SK-N-SH (cell line): ENCODE measurements at regions not wholly inside any gene's neighbourhood (a gene's known extent, or its start where the extent isn't known, plus 50 kb on each side); places are given as distances from the start of the nearest gene placed in this dataset.

Experiments used
- CTCF ChIA-PET: fragments of 300-600, 350-600 bp; formaldehyde crosslinking; extraction: SDS; loops from one replicate; lab custom pipeline; 2021; lab: Yijun Ruan, JAX
- POLR2A ChIA-PET: fragments of 350-600 bp; sonication (Branson Sonifier 250); formaldehyde crosslinking; extraction: SDS; loops from one replicate; lab custom pipeline; 2020; ENCODE audit warnings: antibody characterized with exemption, inconsistent platforms; lab: Yijun Ruan, JAX
- DNase-seq: peaks from one replicate; pipeline ENCODE4 v3.0.0; 2012
- H2AFZ ChIP-seq: fragments of 200-600 bp; sonication (generic); 2 replicates; pipeline ENCODE4 v1.8.1; 2016; ENCODE audit warnings: antibody characterized with exemption, mild to moderate bottlenecking, low read depth
- H3F3A ChIP-seq: fragments of 200-600 bp; sonication (generic); replicated peaks from 2 replicates; pipeline ENCODE3; 2016; ENCODE audit warnings: antibody characterized with exemption, mild to moderate bottlenecking; ENCODE audit not compliant: insufficient read depth
- H3K27ac ChIP-seq, 2 experiments: fragments of 200-500 bp in 1 of 2; fragments of 200-600 bp in 1 of 2; sonication (Bioruptor generic) in 1 of 2; sonication (generic), shearing (Covaris generic) in 1 of 2; 2 replicates each; pipeline versions ENCODE4 v1.5.1 to v1.6.1; 2014 to 2016; ENCODE audit warnings: low read depth in 2 of 2, inconsistent platforms in 1 of 2, low read length in 1 of 2, mild to moderate bottlenecking in 1 of 2, mixed read lengths in 1 of 2
- H3K27me3 ChIP-seq: fragments of 200-600 bp; sonication (generic), shearing (Covaris generic); 2 replicates; pipeline ENCODE4 v1.6.1; 2016; ENCODE audit warnings: mixed run types; ENCODE audit not compliant: insufficient read depth
- H3K36me3 ChIP-seq, 2 experiments: fragments of 200-500 bp in 1 of 2; fragments of 200-600 bp in 1 of 2; sonication (Bioruptor generic) in 1 of 2; sonication (generic) in 1 of 2; replicated peaks in 1 of 2; 2 replicates each; pipeline versions ENCODE3 to v1.5.1; 2014 to 2016; ENCODE audit warnings: low read length in 1 of 2, mild to moderate bottlenecking in 1 of 2; ENCODE audit not compliant: insufficient read depth in 2 of 2, control insufficient read depth in 1 of 2
- H3K4me1 ChIP-seq, 2 experiments: fragments of 200-500 bp in 1 of 2; fragments of 200-600 bp in 1 of 2; sonication (Bioruptor generic) in 1 of 2; sonication (generic), shearing (Covaris generic) in 1 of 2; 2 replicates each; pipeline versions ENCODE4 v1.5.1 to v1.6.1; 2014 to 2016; ENCODE audit warnings: low read depth in 1 of 2, low read length in 1 of 2, mixed run types in 1 of 2; ENCODE audit not compliant: insufficient read depth in 2 of 2, control insufficient read depth in 1 of 2
- H3K4me2 ChIP-seq: fragments of 200-600 bp; sonication (generic), shearing (Covaris generic); 2 replicates; pipeline ENCODE4 v1.6.1; 2017; ENCODE audit warnings: mixed run types
- H3K4me3 ChIP-seq, 2 experiments: fragments of 200-500 bp in 1 of 2; fragments of 200-600 bp in 1 of 2; sonication (Bioruptor generic) in 1 of 2; sonication (generic), shearing (Covaris generic) in 1 of 2; 2 replicates each; pipeline versions ENCODE4 v1.5.1 to v1.8.1; 2014 to 2016; ENCODE audit warnings: low read depth in 2 of 2, inconsistent platforms in 1 of 2, low read length in 1 of 2, mild to moderate bottlenecking in 1 of 2, mixed read lengths in 1 of 2, moderate library complexity in 1 of 2
- H3K79me2 ChIP-seq: fragments of 200-600 bp; sonication (generic); 2 replicates; pipeline ENCODE4 v1.8.1; 2017; ENCODE audit warnings: mild to moderate bottlenecking; ENCODE audit not compliant: insufficient read depth
- H3K9ac ChIP-seq: fragments of 200-600 bp; sonication (generic); 2 replicates; pipeline ENCODE4 v1.6.1; 2017; ENCODE audit warnings: mixed run types
- H3K9me2 ChIP-seq: fragments of 200-600 bp; sonication (generic); 2 replicates; pipeline ENCODE4 v1.6.1; 2017; ENCODE audit warnings: mixed run types
- H3K9me3 ChIP-seq: fragments of 200-600 bp; sonication (generic); 2 replicates; pipeline ENCODE4 v1.6.1; 2017; ENCODE audit warnings: mixed run types, mild to moderate bottlenecking, moderate library complexity
- H4K20me1 ChIP-seq: fragments of 200-600 bp; sonication (generic); 2 replicates; pipeline ENCODE4 v1.6.1; 2017; ENCODE audit warnings: mild to moderate bottlenecking, mixed run types; ENCODE audit not compliant: insufficient read depth
- CTCF ChIP-seq: fragments of 200-600 bp; sonication (generic); IDR thresholded peaks from 2 replicates; pipeline ENCODE4 v1.6.1; 2017; ENCODE audit warnings: antibody characterized with exemption, mild to moderate bottlenecking, moderate library complexity
- ELF1 ChIP-seq: IDR thresholded peaks from 2 replicates; pipeline ENCODE4 v1.4.0; 2012
- EP300 ChIP-seq, 2 experiments: IDR thresholded peaks; 2 replicates each; pipeline versions ENCODE4 v1.4.0 to v1.6.1; 2012; ENCODE audit warnings: borderline replicate concordance in 1 of 2, low read depth in 1 of 2, low read length in 1 of 2
- EZH2phosphoT487 ChIP-seq: fragments of 200-600 bp; sonication (generic); IDR thresholded peaks from 2 replicates; pipeline ENCODE4 v1.6.1; 2017; ENCODE audit warnings: low read depth, mixed run types, mild to moderate bottlenecking, antibody characterized with exemption, moderate library complexity, borderline replicate concordance
- FOSL2 ChIP-seq: IDR thresholded peaks from 2 replicates; pipeline ENCODE4 v1.4.0; 2012; ENCODE audit warnings: low read depth, mild to moderate bottlenecking, moderate library complexity, borderline replicate concordance
- FOXJ3 ChIP-seq: sonication (generic); formaldehyde crosslinking; IDR thresholded peaks from 2 replicates; pipeline ENCODE4 v1.5.1; 2020; ENCODE audit warnings: mild to moderate bottlenecking, missing genetic modification reagents
- GABPA ChIP-seq: IDR thresholded peaks from 2 replicates; pipeline ENCODE4 v1.4.0; 2012; ENCODE audit warnings: low read depth, mild to moderate bottlenecking
- MAX ChIP-seq: IDR thresholded peaks from 2 replicates; pipeline ENCODE4 v1.4.0; 2012; ENCODE audit warnings: low read depth
- MXI1 ChIP-seq: IDR thresholded peaks from 2 replicates; pipeline ENCODE4 v1.6.1; 2012; ENCODE audit warnings: mild to moderate bottlenecking, low read depth, low read length, improper control_type of control experiment
- NFIC ChIP-seq: IDR thresholded peaks from 2 replicates; pipeline ENCODE4 v1.4.0; 2012; ENCODE audit warnings: borderline replicate concordance
- NRF1 ChIP-seq: IDR thresholded peaks from 2 replicates; pipeline ENCODE4 v1.6.1; 2012; ENCODE audit warnings: low read depth, mild to moderate bottlenecking, low read length
- POLR2AphosphoS5 ChIP-seq: IDR thresholded peaks from 2 replicates; pipeline ENCODE4 v1.6.1; 2012; ENCODE audit warnings: low read depth, low read length
- RAD21 ChIP-seq: IDR thresholded peaks from 2 replicates; pipeline ENCODE4 v1.6.1; 2012; ENCODE audit warnings: mild to moderate bottlenecking, low read length
- RFX5 ChIP-seq: IDR thresholded peaks from 2 replicates; pipeline ENCODE4 v1.6.1; 2012; ENCODE audit warnings: mild to moderate bottlenecking, improper control_type of control experiment, low read length
- RXRA ChIP-seq: IDR thresholded peaks from 2 replicates; pipeline ENCODE4 v1.4.0; 2012; ENCODE audit warnings: low read depth, mild to moderate bottlenecking, borderline replicate concordance
- SIN3A ChIP-seq: IDR thresholded peaks from 2 replicates; pipeline ENCODE4 v1.6.1; 2012; ENCODE audit warnings: low read depth, mild to moderate bottlenecking, low read length, moderate library complexity, borderline replicate concordance
- TAF1 ChIP-seq: IDR thresholded peaks from 2 replicates; pipeline ENCODE4 v1.6.1; 2012; ENCODE audit warnings: low read depth, mild to moderate bottlenecking, low read length, moderate library complexity, borderline replicate concordance
- TCF12 ChIP-seq: IDR thresholded peaks from 2 replicates; pipeline ENCODE4 v1.4.0; 2012
- TEAD4 ChIP-seq: IDR thresholded peaks from 2 replicates; pipeline ENCODE4 v1.4.0; 2012; ENCODE audit warnings: mild to moderate bottlenecking, borderline replicate concordance; ENCODE audit not compliant: insufficient read depth
- YY1 ChIP-seq: IDR thresholded peaks from 2 replicates; pipeline ENCODE4 v1.4.0; 2012; ENCODE audit warnings: low read depth, mild to moderate bottlenecking
- WGBS: methylation state at CpG from one replicate; pipeline ENCODE4 v1.1.6; 2017; ENCODE audit warnings: low lambda C conversion rate; 5-methylcytosine and 5-hydroxymethylcytosine counted together
- TF ChIP-seq, protein P1 (sequence below): IDR thresholded peaks from 2 replicates; pipeline ENCODE4 v1.6.1; 2012; ENCODE audit warnings: mild to moderate bottlenecking, low read depth, low read length, moderate library complexity
- TF ChIP-seq, protein P2 (sequence below): fragments of 150-350 bp; IDR thresholded peaks from 2 replicates; pipeline ENCODE4 v1.6.1; 2016; ENCODE audit warnings: mild to moderate bottlenecking, low read depth, low read length

DNA sequence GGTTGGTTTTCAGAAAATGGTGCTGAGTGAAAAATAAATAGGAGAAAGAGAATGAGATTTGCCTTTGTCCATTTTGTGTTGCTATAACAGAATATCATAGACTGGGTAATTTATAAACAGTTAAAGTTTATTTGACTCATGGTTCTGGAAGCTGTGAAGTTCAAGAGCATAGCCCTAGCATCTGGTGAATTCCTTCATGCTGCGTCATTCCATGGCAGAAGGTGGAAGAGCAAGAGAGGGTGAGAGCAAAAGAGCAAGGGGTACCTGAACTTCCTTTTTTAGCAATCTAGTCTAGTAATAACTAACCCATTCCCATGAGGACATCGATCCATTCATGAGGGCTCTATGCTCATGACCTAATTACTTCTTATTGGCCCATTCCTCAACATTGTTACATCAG is 209.1 kb upstream of the ZP4 start:
- Histone ChIP-seq H3K27ac (no peak overlapping the region), H2AFZ (no peak overlapping the region), H3K9me3 (no peaks in the 10 kb centered on the region), H3K9me2 (no peaks in the 10 kb centered on the region), H4K20me1 (no peaks in the 10 kb centered on the region), H3K9ac (no peak overlapping the region), H3K36me3 (no peaks in the 10 kb centered on the region), H3K4me3 (no peak overlapping the region), H3K27me3 (no peaks in the 10 kb centered on the region), H3K4me1 (no peaks in the 10 kb centered on the region), H3K79me2 (no peaks in the 10 kb centered on the region), H3K4me2 (no peak overlapping the region), H3F3A (no peaks in the 10 kb centered on the region)
- WGBS: 39% methylated on average over 2 of the region's 2 CpGs
- TF ChIP-seq ELF1 (no peak), TCF12 (no peak), RFX5 (no peak), NRF1 (no peak), POLR2AphosphoS5 (no peak)
- POLR2A ChIA-PET: no interaction called here
- no peak for DNase-seq
- CTCF ChIA-PET: no interaction called here

GRCh38 chr1:238089615-238090014 is 198.9 kb upstream of the ZP4 start:
- no peaks in the 10 kb centered on the region for H3F3A ChIP-seq
- no peak overlapping the region for H3K4me3 ChIP-seq
- no peak overlapping the region for H2AFZ ChIP-seq
- H3K4me2 ChIP-seq: no peak overlapping the region
- H3K27ac ChIP-seq: no peak overlapping the region
- H3K27me3 ChIP-seq: no peaks in the 10 kb centered on the region
- ChIA-PET POLR2A (no interaction called here), CTCF (interaction anchor here (2.6 kb wide), 1 partner anchor 188 kb away, joined by 6 read pairs; no protein-coding TSS in a partner anchor)
- no peaks in the 10 kb centered on the region for H3K79me2 ChIP-seq
- H3K4me1 ChIP-seq: no peaks in the 10 kb centered on the region; a peak in 1 of 4 replicates
- DNase-seq: no peak
- no peak for TF ChIP-seq GABPA
- TF ChIP-seq RXRA: no peak
- TF ChIP-seq, protein P1, sequence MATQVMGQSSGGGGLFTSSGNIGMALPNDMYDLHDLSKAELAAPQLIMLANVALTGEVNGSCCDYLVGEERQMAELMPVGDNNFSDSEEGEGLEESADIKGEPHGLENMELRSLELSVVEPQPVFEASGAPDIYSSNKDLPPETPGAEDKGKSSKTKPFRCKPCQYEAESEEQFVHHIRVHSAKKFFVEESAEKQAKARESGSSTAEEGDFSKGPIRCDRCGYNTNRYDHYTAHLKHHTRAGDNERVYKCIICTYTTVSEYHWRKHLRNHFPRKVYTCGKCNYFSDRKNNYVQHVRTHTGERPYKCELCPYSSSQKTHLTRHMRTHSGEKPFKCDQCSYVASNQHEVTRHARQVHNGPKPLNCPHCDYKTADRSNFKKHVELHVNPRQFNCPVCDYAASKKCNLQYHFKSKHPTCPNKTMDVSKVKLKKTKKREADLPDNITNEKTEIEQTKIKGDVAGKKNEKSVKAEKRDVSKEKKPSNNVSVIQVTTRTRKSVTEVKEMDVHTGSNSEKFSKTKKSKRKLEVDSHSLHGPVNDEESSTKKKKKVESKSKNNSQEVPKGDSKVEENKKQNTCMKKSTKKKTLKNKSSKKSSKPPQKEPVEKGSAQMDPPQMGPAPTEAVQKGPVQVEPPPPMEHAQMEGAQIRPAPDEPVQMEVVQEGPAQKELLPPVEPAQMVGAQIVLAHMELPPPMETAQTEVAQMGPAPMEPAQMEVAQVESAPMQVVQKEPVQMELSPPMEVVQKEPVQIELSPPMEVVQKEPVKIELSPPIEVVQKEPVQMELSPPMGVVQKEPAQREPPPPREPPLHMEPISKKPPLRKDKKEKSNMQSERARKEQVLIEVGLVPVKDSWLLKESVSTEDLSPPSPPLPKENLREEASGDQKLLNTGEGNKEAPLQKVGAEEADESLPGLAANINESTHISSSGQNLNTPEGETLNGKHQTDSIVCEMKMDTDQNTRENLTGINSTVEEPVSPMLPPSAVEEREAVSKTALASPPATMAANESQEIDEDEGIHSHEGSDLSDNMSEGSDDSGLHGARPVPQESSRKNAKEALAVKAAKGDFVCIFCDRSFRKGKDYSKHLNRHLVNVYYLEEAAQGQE: no peak
- TF ChIP-seq, protein P2, sequence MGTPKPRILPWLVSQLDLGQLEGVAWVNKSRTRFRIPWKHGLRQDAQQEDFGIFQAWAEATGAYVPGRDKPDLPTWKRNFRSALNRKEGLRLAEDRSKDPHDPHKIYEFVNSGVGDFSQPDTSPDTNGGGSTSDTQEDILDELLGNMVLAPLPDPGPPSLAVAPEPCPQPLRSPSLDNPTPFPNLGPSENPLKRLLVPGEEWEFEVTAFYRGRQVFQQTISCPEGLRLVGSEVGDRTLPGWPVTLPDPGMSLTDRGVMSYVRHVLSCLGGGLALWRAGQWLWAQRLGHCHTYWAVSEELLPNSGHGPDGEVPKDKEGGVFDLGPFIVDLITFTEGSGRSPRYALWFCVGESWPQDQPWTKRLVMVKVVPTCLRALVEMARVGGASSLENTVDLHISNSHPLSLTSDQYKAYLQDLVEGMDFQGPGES: no peak
- no peak for TF ChIP-seq FOXJ3 (CRISPR knock-in tag)
- no peak for TF ChIP-seq TEAD4
- no peak for TF ChIP-seq YY1
- no peak for TF ChIP-seq EZH2phosphoT487
- no peak for TF ChIP-seq RAD21
- no peak for TF ChIP-seq TAF1
- no peak for TF ChIP-seq FOSL2
- no peak for TF ChIP-seq EP300 (IDR thresholded peaks at IDR 0.05; ENCODE audit: borderline replicate concordance in 1 of 2, low read depth in 1 of 2, low read length in 1 of 2)
- TF ChIP-seq SIN3A: no peak
- no peak for TF ChIP-seq NFIC
- TF ChIP-seq RFX5: no peak
- no peak for TF ChIP-seq MAX
- TF ChIP-seq CTCF: no peak
- no peak for TF ChIP-seq MXI1
- H3K9me2 ChIP-seq: no peaks in the 10 kb centered on the region
- no peaks in the 10 kb centered on the region for H3K9me3 ChIP-seq
- H4K20me1 ChIP-seq: no peaks in the 10 kb centered on the region
- H3K9ac ChIP-seq: no peak overlapping the region
- H3K36me3 ChIP-seq: no peaks in the 10 kb centered on the region
